RPMI7951 (cell line): ENCODE measurements at regions not wholly inside any gene's neighbourhood (a gene's known extent, or its start where the extent isn't known, plus 50 kb on each side); places are given as distances from the start of the nearest gene placed in this dataset.
"Not testable (repeated sequence)": the region's sequence is repeated elsewhere in the genome, so short reads cannot be mapped to it uniquely, and the experiment has no call there.

Experiments
- DNase-seq: peaks from one replicate; pipeline ENCODE4 v3.0.0-alpha.2; 2012; ENCODE audit warnings: low read depth

- DNase-seq: no peak
Observed at GRCh38 chr4:38514465-38515146, 149.4 kb upstream of the KLF3 start.

- DNase-seq: no peak
Observed at GRCh38 chr4:38516190-38516589, 147.8 kb upstream of the KLF3 start.

- no peak for DNase-seq
Observed at GRCh38 chr4:38519666-38520065, 144.3 kb upstream of the KLF3 start.

- no peak for DNase-seq
Observed at GRCh38 chr4:38523054-38523453, 140.9 kb upstream of the KLF3 start.

- peak; percentile 45 for DNase-seq
Observed at GRCh38 chr4:38523524-38524448, 140.2 kb upstream of the KLF3 start.

GRCh38 chr4:38526412-38526811 is 137.6 kb upstream of the KLF3 start:
- no peak for DNase-seq

- DNase-seq: no peak
Observed at GRCh38 chr4:38529189-38530115, 134.5 kb upstream of the KLF3 start.

- DNase-seq: no peak
Observed at GRCh38 chr4:38530486-38530885, 133.5 kb upstream of the KLF3 start.

- peak; percentile 14 for DNase-seq
Observed at GRCh38 chr4:38531141-38531727, 132.8 kb upstream of the KLF3 start.

- DNase-seq: no peak
Observed at GRCh38 chr4:38532908-38533499, 131.0 kb upstream of the KLF3 start.

- DNase-seq: no peak
Observed at GRCh38 chr4:38534344-38535045, 129.5 kb upstream of the KLF3 start.

GRCh38 chr4:38535071-38535470 is 128.9 kb upstream of the KLF3 start:
- not testable (repeated sequence) for DNase-seq

- DNase-seq: no peak
Observed at GRCh38 chr4:38535717-38536116, 128.3 kb upstream of the KLF3 start.

GRCh38 chr4:38536716-38537115 is 127.3 kb upstream of the KLF3 start:
- DNase-seq: no peak

GRCh38 chr4:38537666-38538065 is 126.3 kb upstream of the KLF3 start:
- DNase-seq: no peak

- DNase-seq: no peak
Observed at GRCh38 chr4:38538517-38538916, 125.5 kb upstream of the KLF3 start.

GRCh38 chr4:38539501-38539900 is 124.5 kb upstream of the KLF3 start:
- DNase-seq: no peak

GRCh38 chr4:38547052-38547451 is 116.9 kb upstream of the KLF3 start:
- no peak for DNase-seq

GRCh38 chr4:38548256-38548655 is 115.7 kb upstream of the KLF3 start:
- no peak for DNase-seq

GRCh38 chr4:38559374-38559773 is 104.6 kb upstream of the KLF3 start:
- DNase-seq: no peak

GRCh38 chr4:38560340-38560739 is 103.7 kb upstream of the KLF3 start:
- DNase-seq: no peak
